GM18519 (cell line): ENCODE measurements at regions not wholly inside any gene's neighbourhood (a gene's known extent, or its start where the extent isn't known, plus 50 kb on each side); places are given as distances from the start of the nearest gene placed in this dataset.
"Not testable (repeated sequence)": the region's sequence is repeated elsewhere in the genome, so short reads cannot be mapped to it uniquely, and the experiment has no call there.

ENCODE experiments used
- ATAC-seq: cut with Tn5 transposase; IDR thresholded peaks from one replicate; pipeline ENCODE4 v1.9.1; 2021; ENCODE audit warnings: mild to moderate bottlenecking, moderate library complexity; ENCODE audit not compliant: unreplicated experiment, low FRiP score

GRCh38 chr10:23864631-23865147 lies 344.2 kb upstream of the KIAA1217 start:
- ATAC-seq, result no peak

GRCh38 chr10:23866985-23867384 lies 342.0 kb upstream of the KIAA1217 start:
- ATAC-seq, result not testable (repeated sequence)

- no peak for ATAC-seq
Observed at GRCh38 chr10:23868121-23868520, 340.8 kb upstream of the KIAA1217 start.

- ATAC-seq, result no peak
Observed at GRCh38 chr10:23869548-23869947, 339.4 kb upstream of the KIAA1217 start.

- no peak for ATAC-seq
Observed at GRCh38 chr10:23869996-23870395, 338.9 kb upstream of the KIAA1217 start.

- no peak for ATAC-seq
Observed at GRCh38 chr10:23870651-23871610, 338.0 kb upstream of the KIAA1217 start.

- no peak for ATAC-seq
Observed at GRCh38 chr10:23872290-23872689, 336.6 kb upstream of the KIAA1217 start.

GRCh38 chr10:23877791-23878320 lies 331.1 kb upstream of the KIAA1217 start:
- ATAC-seq, result no peak

GRCh38 chr10:23884670-23885069 lies 324.3 kb upstream of the KIAA1217 start:
- no peak for ATAC-seq

- ATAC-seq, result no peak
Observed at GRCh38 chr10:23885853-23886252, 323.1 kb upstream of the KIAA1217 start.

- no peak for ATAC-seq
Observed at GRCh38 chr10:23886355-23886754, 322.6 kb upstream of the KIAA1217 start.

GRCh38 chr10:23891301-23891700 lies 317.6 kb upstream of the KIAA1217 start:
- ATAC-seq, result no peak

GRCh38 chr10:23892296-23892695 lies 316.6 kb upstream of the KIAA1217 start:
- no peak for ATAC-seq

- no peak for ATAC-seq
Observed at GRCh38 chr10:23897267-23897666, 311.7 kb upstream of the KIAA1217 start.

- ATAC-seq, result no peak
Observed at GRCh38 chr10:23897861-23898260, 311.1 kb upstream of the KIAA1217 start.

- ATAC-seq, result no peak
Observed at GRCh38 chr10:23899166-23899565, 309.8 kb upstream of the KIAA1217 start.

- ATAC-seq, result no peak
Observed at GRCh38 chr10:23910291-23910690, 298.6 kb upstream of the KIAA1217 start.

- ATAC-seq, result no peak
Observed at GRCh38 chr10:23912884-23913404, 296.0 kb upstream of the KIAA1217 start.

GRCh38 chr10:23914641-23915040 lies 294.3 kb upstream of the KIAA1217 start:
- no peak for ATAC-seq

- no peak for ATAC-seq
Observed at GRCh38 chr10:23917251-23917840, 291.6 kb upstream of the KIAA1217 start.

- no peak for ATAC-seq
Observed at GRCh38 chr10:23918090-23918723, 290.7 kb upstream of the KIAA1217 start.
